ENCODE measurements at regions not wholly inside any gene's neighbourhood (a gene's known extent, or its start where the extent isn't known, plus 50 kb on each side); places are given as distances from the start of the nearest gene placed in this dataset.

- no peak for DNase-seq
Measured at GRCh38 chr11:119797736-119798135, 68.7 kb upstream of the NECTIN1 start.

GRCh38 chr11:119797123-119797611 lies 68.2 kb upstream of the NECTIN1 start:
- no peak for DNase-seq

GRCh38 chr11:119796363-119797060 lies 67.5 kb upstream of the NECTIN1 start:
- no peak for DNase-seq

- DNase-seq: no peak
Measured at GRCh38 chr11:119795690-119796089, 66.7 kb upstream of the NECTIN1 start.

- DNase-seq: peak in 5 of 56 donors; percentile 7 to 26 (median 11)
Measured at GRCh38 chr11:119795231-119795630, 66.2 kb upstream of the NECTIN1 start.

- DNase-seq: no peak
Measured at GRCh38 chr11:119794756-119795155, 65.8 kb upstream of the NECTIN1 start.

GRCh38 chr11:119794141-119794665 lies 65.2 kb upstream of the NECTIN1 start:
- DNase-seq: no peak

GRCh38 chr11:119793335-119793984 lies 64.5 kb upstream of the NECTIN1 start:
- DNase-seq: no peak

- DNase-seq: peak in 24 of 56 donors; percentile 7 to 57 (median 25)
Measured at GRCh38 chr11:119791701-119792151, 62.7 kb upstream of the NECTIN1 start.

- no peak for DNase-seq
Measured at GRCh38 chr11:119791047-119791446, 62.0 kb upstream of the NECTIN1 start.

GRCh38 chr11:119790476-119790875 lies 61.5 kb upstream of the NECTIN1 start:
- no peak for DNase-seq

- no peak for DNase-seq
Measured at GRCh38 chr11:119789766-119790407, 60.9 kb upstream of the NECTIN1 start.

GRCh38 chr11:119788911-119789560 lies 60.0 kb upstream of the NECTIN1 start:
- no peak for DNase-seq

GRCh38 chr11:119788096-119788883 lies 59.3 kb upstream of the NECTIN1 start:
- no peak for DNase-seq

- no peak for DNase-seq
Measured at GRCh38 chr11:119787074-119787461, 58.1 kb upstream of the NECTIN1 start.

GRCh38 chr11:119786431-119787073 lies 57.6 kb upstream of the NECTIN1 start:
- DNase-seq: no peak

GRCh38 chr11:119785131-119785530 lies 56.1 kb upstream of the NECTIN1 start:
- no peak for DNase-seq

GRCh38 chr11:119784421-119784820 lies 55.4 kb upstream of the NECTIN1 start:
- no peak for DNase-seq

GRCh38 chr11:119783466-119784400 lies 54.7 kb upstream of the NECTIN1 start:
- no peak for DNase-seq

Data from amygdala (tissue), 56 donors.